ENCODE measurements at regions not wholly inside any gene's neighbourhood (a gene's known extent, or its start where the extent isn't known, plus 50 kb on each side); places are given as distances from the start of the nearest gene placed in this dataset.

- ATAC-seq, result no peak
- H3F3A ChIP-seq (replicated peaks; ENCODE audit: low read depth), result no peaks in the 10 kb centered on the region
- peaks cover 100% of the 10 kb centered on the region for H3K9me3 Mint-ChIP-seq
These were observed 467.9 kb upstream of the AUTS2 start for GRCh38 chr7:69130396-69130795.

More at GRCh38 chr7:69130396-69130795, 467.9 kb upstream of the AUTS2 start:
- Histone ChIP-seq H3K27ac (ENCODE audit: low read depth) (no peak overlapping the region), H3K79me2 (replicated peaks; ENCODE audit: insufficient read depth) (no peaks in the 10 kb centered on the region), H3K4me3 (no peak overlapping the region), H3K4me2 (no peak overlapping the region), H3K9me2 (ENCODE audit: insufficient read depth) (no peaks in the 10 kb centered on the region), H3K27me3 (ENCODE audit: insufficient read depth) (no peaks in the 10 kb centered on the region), H4K20me1 (replicated peaks; ENCODE audit: insufficient read depth) (no peaks in the 10 kb centered on the region), H2AFZ (no peak overlapping the region), H3K4me1 (ENCODE audit: insufficient read depth) (no peaks in the 10 kb centered on the region), H3K36me3 (ENCODE audit: insufficient read depth) (no peaks in the 10 kb centered on the region)
- DNase-seq (ENCODE audit: low spot score), result no peak
- H3K27ac Mint-ChIP-seq, result no peak overlapping the region
- TF ChIP-seq ZNF462 (CRISPR knock-in tag; IDR thresholded peaks at IDR 0.05), result no peak
- H3K36me3 Mint-ChIP-seq (ENCODE audit: low read depth), result peaks cover 46% of the 10 kb centered on the region
- H3K4me3 Mint-ChIP-seq, result no peak overlapping the region
- H3K27me3 Mint-ChIP-seq (ENCODE audit: insufficient read depth, low read depth, poor library complexity), result peaks cover 6% of the 10 kb centered on the region
- no peaks in the 10 kb centered on the region; the same call in 2 of the 3 replicates for H3K4me1 Mint-ChIP-seq
